ENCODE measurements at regions not wholly inside any gene's neighbourhood (a gene's known extent, or its start where the extent isn't known, plus 50 kb on each side); places are given as distances from the start of the nearest gene placed in this dataset.

GRCh38 chr20:56929606-56930005, 300.5 kb downstream of the TFAP2C start:
- no peak overlapping the region for H3K9ac ChIP-seq (ENCODE audit: low read length)
- intact Hi-C loops (cut with micrococcal nuclease): no loop called here
- no TSS peak for BruUV-seq (replicated peaks)
- H3K79me2 ChIP-seq (ENCODE audit: insufficient read depth, low read length): no peaks in the 10 kb centered on the region
- H4K20me1 ChIP-seq (ENCODE audit: insufficient read depth): no peaks in the 10 kb centered on the region
- H3K9me3 ChIP-seq (ENCODE audit: control insufficient read depth in 1 of 2, insufficient read depth in 1 of 2, low read depth in 1 of 2, low read length in 2 of 2): no peaks in the 10 kb centered on the region
- H3K4me3 ChIP-seq (replicated peaks in 1 of 2; ENCODE audit: low read depth in 1 of 2, low read length in 2 of 2): no peak overlapping the region
- H3K27ac ChIP-seq (ENCODE audit: low read depth, low read length): no peak overlapping the region
- CTCF ChIA-PET: no interaction called here
- no peak for DNase-seq (ENCODE audit: low read depth, low spot score)
- H3K36me3 ChIP-seq (ENCODE audit: control insufficient read depth in 1 of 2, insufficient read depth in 2 of 2, low read length in 2 of 2): no peaks in the 10 kb centered on the region
- no peak overlapping the region for H2AFZ ChIP-seq (ENCODE audit: low read depth, low read length, poor library complexity, severe bottlenecking)
- peaks cover 21% of the 10 kb centered on the region for H3K27me3 ChIP-seq (ENCODE audit: insufficient read depth, low read length)
- ATAC-seq: no peak
- POLR2A ChIA-PET: no interaction called here
- no peak overlapping the region for H3K4me2 ChIP-seq (ENCODE audit: low read length)
- no peaks in the 10 kb centered on the region for H3K9me2 ChIP-seq (ENCODE audit: insufficient read depth)
- TF ChIP-seq POLR2A (IDR thresholded peaks at IDR 0.05; ENCODE audit: borderline replicate concordance, extremely low read depth, insufficient read depth, insufficient read length) (no peak), CBX3 (IDR thresholded peaks at IDR 0.05; ENCODE audit: low read depth) (no peak), JUND (IDR thresholded peaks at IDR 0.05) (no peak), YY1 (IDR thresholded peaks at IDR 0.05; ENCODE audit: extremely low read depth, insufficient replicate concordance, low read depth, low read length) (no peak), EGR1 (IDR thresholded peaks at IDR 0.05; ENCODE audit: low read depth) (no peak), ZFX (IDR thresholded peaks at IDR 0.05) (no peak), CEBPB (IDR thresholded peaks at IDR 0.05; ENCODE audit: low read depth) (no peak)
- TF ChIP-seq, protein P1, sequence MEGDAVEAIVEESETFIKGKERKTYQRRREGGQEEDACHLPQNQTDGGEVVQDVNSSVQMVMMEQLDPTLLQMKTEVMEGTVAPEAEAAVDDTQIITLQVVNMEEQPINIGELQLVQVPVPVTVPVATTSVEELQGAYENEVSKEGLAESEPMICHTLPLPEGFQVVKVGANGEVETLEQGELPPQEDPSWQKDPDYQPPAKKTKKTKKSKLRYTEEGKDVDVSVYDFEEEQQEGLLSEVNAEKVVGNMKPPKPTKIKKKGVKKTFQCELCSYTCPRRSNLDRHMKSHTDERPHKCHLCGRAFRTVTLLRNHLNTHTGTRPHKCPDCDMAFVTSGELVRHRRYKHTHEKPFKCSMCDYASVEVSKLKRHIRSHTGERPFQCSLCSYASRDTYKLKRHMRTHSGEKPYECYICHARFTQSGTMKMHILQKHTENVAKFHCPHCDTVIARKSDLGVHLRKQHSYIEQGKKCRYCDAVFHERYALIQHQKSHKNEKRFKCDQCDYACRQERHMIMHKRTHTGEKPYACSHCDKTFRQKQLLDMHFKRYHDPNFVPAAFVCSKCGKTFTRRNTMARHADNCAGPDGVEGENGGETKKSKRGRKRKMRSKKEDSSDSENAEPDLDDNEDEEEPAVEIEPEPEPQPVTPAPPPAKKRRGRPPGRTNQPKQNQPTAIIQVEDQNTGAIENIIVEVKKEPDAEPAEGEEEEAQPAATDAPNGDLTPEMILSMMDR (IDR thresholded peaks at IDR 0.05 in 2 of 3, conservative IDR thresholded peaks at IDR 0.05 in 1 of 3; ENCODE audit: borderline replicate concordance in 1 of 3, insufficient read depth in 1 of 3, low read depth in 2 of 3, low read length in 2 of 3): no peak
- RAD21 ChIA-PET (ENCODE audit: low non-redundant PET in 1 of 2, low total read pairs in 2 of 2, uncharacterized antibody in 2 of 2, unreplicated experiment in 2 of 2): no interaction called here
- H3K4me1 ChIP-seq (ENCODE audit: control insufficient read depth in 1 of 2, insufficient read depth in 2 of 2, low read length in 2 of 2): no peaks in the 10 kb centered on the region

DNA sequence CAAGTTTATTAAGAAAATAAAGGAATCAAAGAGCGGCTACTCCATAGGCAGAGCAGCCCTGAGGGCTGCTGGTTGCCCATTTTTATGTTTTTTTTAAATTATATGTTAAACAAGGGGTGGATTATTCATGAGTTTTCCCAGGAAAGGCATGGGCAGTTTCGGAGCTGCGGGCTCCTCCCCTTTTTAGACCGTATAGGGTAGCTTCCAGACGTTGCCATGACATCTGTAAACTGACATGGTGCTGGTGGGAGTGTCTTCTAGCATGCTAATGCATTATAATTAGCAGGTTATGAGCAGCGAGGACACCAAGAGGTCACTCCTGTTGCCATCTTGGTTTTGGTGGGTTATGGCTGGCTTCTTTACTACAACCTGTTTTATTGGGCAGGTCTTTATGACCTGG, 301.8 kb downstream of the TFAP2C start:
- Histone ChIP-seq H2AFZ (ENCODE audit: low read depth, low read length, poor library complexity, severe bottlenecking) (no peak overlapping the region), H3K27me3 (ENCODE audit: insufficient read depth, low read length) (peaks cover 21% of the 10 kb centered on the region), H3K36me3 (ENCODE audit: control insufficient read depth in 1 of 2, insufficient read depth in 2 of 2, low read length in 2 of 2) (no peaks in the 10 kb centered on the region), H3K4me1 (ENCODE audit: control insufficient read depth in 1 of 2, insufficient read depth in 2 of 2, low read length in 2 of 2) (no peaks in the 10 kb centered on the region), H4K20me1 (ENCODE audit: insufficient read depth) (no peaks in the 10 kb centered on the region), H3K27ac (ENCODE audit: low read depth, low read length) (no peak overlapping the region), H3K79me2 (ENCODE audit: insufficient read depth, low read length) (no peaks in the 10 kb centered on the region), H3K9ac (ENCODE audit: low read length) (no peak overlapping the region), H3K4me3 (replicated peaks in 1 of 2; ENCODE audit: low read depth in 1 of 2, low read length in 2 of 2) (no peak overlapping the region), H3K9me3 (ENCODE audit: control insufficient read depth in 1 of 2, insufficient read depth in 1 of 2, low read depth in 1 of 2, low read length in 2 of 2) (no peaks in the 10 kb centered on the region), H3K9me2 (ENCODE audit: insufficient read depth) (no peaks in the 10 kb centered on the region), H3K4me2 (ENCODE audit: low read length) (no peak overlapping the region)
- DNase-seq (ENCODE audit: low read depth, low spot score): no peak
- BruUV-seq (replicated peaks): no TSS peak
- intact Hi-C loops (cut with micrococcal nuclease): no loop called here
- CTCF ChIA-PET: no interaction called here
- no peak for ATAC-seq
- RAD21 ChIA-PET (ENCODE audit: low non-redundant PET in 1 of 2, low total read pairs in 2 of 2, uncharacterized antibody in 2 of 2, unreplicated experiment in 2 of 2): no interaction called here
- POLR2A ChIA-PET: no interaction called here
- TF ChIP-seq CEBPB (IDR thresholded peaks at IDR 0.05; ENCODE audit: low read depth): no peak
- no peak for TF ChIP-seq POLR2AphosphoS5 (IDR thresholded peaks at IDR 0.05; ENCODE audit: low read depth, low read length)
- TF ChIP-seq SRF (IDR thresholded peaks at IDR 0.05; ENCODE audit: low read depth): no peak
- no peak for TF ChIP-seq ELF1 (IDR thresholded peaks at IDR 0.05; ENCODE audit: borderline replicate concordance, low read depth)
- no peak for TF ChIP-seq SP1 (IDR thresholded peaks at IDR 0.05; ENCODE audit: low read depth)
- TF ChIP-seq, protein P1 (IDR thresholded peaks at IDR 0.05 in 2 of 3, conservative IDR thresholded peaks at IDR 0.05 in 1 of 3; ENCODE audit: borderline replicate concordance in 1 of 3, insufficient read depth in 1 of 3, low read depth in 2 of 3, low read length in 2 of 3): no peak
- TF ChIP-seq EGR1 (IDR thresholded peaks at IDR 0.05; ENCODE audit: low read depth): no peak
- TF ChIP-seq REST (IDR thresholded peaks at IDR 0.05; ENCODE audit: low read depth): no peak
- no peak for TF ChIP-seq SIN3A (IDR thresholded peaks at IDR 0.05; ENCODE audit: low read depth)
